ENCODE measurements at regions not wholly inside any gene's neighbourhood (a gene's known extent, or its start where the extent isn't known, plus 50 kb on each side); places are given as distances from the start of the nearest gene placed in this dataset.

- Histone ChIP-seq H3K4me3 (ENCODE audit: low read depth, low read length, poor library complexity, severe bottlenecking) (no peak overlapping the region), H3K9me3 (ENCODE audit: low read length) (no peaks in the 10 kb centered on the region), H4K20me1 (ENCODE audit: insufficient read depth, low read length) (no peaks in the 10 kb centered on the region), H3K36me3 (ENCODE audit: insufficient read depth, low read length) (no peaks in the 10 kb centered on the region), H3K27ac (ENCODE audit: low read depth, low read length, poor library complexity, severe bottlenecking) (no peak overlapping the region), H2AFZ (ENCODE audit: low read length) (no peak overlapping the region), H3K79me2 (ENCODE audit: insufficient read depth, low read depth, low read length) (no peaks in the 10 kb centered on the region), H3K4me2 (ENCODE audit: low read length) (no peak overlapping the region), H3K9me2 (ENCODE audit: insufficient read depth, low read length) (no peaks in the 10 kb centered on the region), H3K4me1 (ENCODE audit: insufficient read depth, low read length, poor library complexity, severe bottlenecking) (no peaks in the 10 kb centered on the region)
- no peak for DNase-seq (ENCODE audit: low spot score)
- TF ChIP-seq EZH2phosphoT487 (IDR thresholded peaks at IDR 0.05; ENCODE audit: borderline replicate concordance, low read depth, low read length): no peak
- TF ChIP-seq CTCF (conservative IDR thresholded peaks at IDR 0.05; ENCODE audit: low read length): no peak
- ChIA-PET POLR2A (no interaction called here), CTCF (ENCODE audit: unreplicated experiment) (interaction anchor here (1.9 kb wide), 1 partner anchor 116 kb away, joined by 7 read pairs; no protein-coding TSS in a partner anchor)
- no TSS peak for BruUV-seq (replicated peaks)
- intact Hi-C loops (cut with micrococcal nuclease; ENCODE audit: unreplicated experiment): loop anchor here (5.0 kb wide), 1 partner anchor 372 kb away; no protein-coding TSS in a partner anchor
Observed at GRCh38 chr1:214215583-214215982, 65.4 kb upstream of the SMYD2 start.

DNA sequence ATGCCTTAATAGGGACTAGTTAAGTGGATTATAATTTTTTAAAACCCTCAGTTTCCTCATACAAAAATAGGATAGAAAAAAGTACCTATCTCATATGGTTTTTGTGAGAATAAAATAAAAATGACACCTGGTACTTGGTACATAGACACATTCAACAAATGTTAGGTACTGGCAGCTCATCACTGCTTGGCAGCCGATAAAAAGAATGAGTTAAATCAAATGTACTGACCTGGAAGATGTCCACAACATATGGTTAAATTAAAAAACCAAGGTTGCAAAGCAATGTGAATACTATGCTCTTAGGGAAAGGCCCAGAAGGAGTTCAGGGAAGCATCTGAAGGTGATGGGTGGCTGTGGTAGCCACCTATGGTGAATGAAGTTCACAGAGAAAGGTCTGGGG lies 64.9 kb upstream of the SMYD2 start:
- no peak overlapping the region for H3K4me2 ChIP-seq (ENCODE audit: low read length)
- no peaks in the 10 kb centered on the region for H3K36me3 ChIP-seq (ENCODE audit: insufficient read depth, low read length)
- intact Hi-C loops (cut with micrococcal nuclease; ENCODE audit: unreplicated experiment): loop anchor here (5.0 kb wide), 1 partner anchor 371 kb away; no protein-coding TSS in a partner anchor
- H3K4me1 ChIP-seq (ENCODE audit: insufficient read depth, low read length, poor library complexity, severe bottlenecking): no peaks in the 10 kb centered on the region
- ChIA-PET POLR2A (no interaction called here), CTCF (ENCODE audit: unreplicated experiment) (no interaction called here)
- H3K79me2 ChIP-seq (ENCODE audit: insufficient read depth, low read depth, low read length): no peaks in the 10 kb centered on the region
- TF ChIP-seq EZH2phosphoT487 (IDR thresholded peaks at IDR 0.05; ENCODE audit: borderline replicate concordance, low read depth, low read length): no peak
- no peak for TF ChIP-seq CTCF (conservative IDR thresholded peaks at IDR 0.05; ENCODE audit: low read length)
- H3K4me3 ChIP-seq (ENCODE audit: low read depth, low read length, poor library complexity, severe bottlenecking): no peak overlapping the region
- H2AFZ ChIP-seq (ENCODE audit: low read length): no peak overlapping the region
- no peaks in the 10 kb centered on the region for H4K20me1 ChIP-seq (ENCODE audit: insufficient read depth, low read length)
- no peak for DNase-seq (ENCODE audit: low spot score)
- no peak overlapping the region for H3K27ac ChIP-seq (ENCODE audit: low read depth, low read length, poor library complexity, severe bottlenecking)
- no peaks in the 10 kb centered on the region for H3K9me2 ChIP-seq (ENCODE audit: insufficient read depth, low read length)
- no peaks in the 10 kb centered on the region for H3K9me3 ChIP-seq (ENCODE audit: low read length)
- BruUV-seq (replicated peaks): no TSS peak

- no peaks in the 10 kb centered on the region for H3K79me2 ChIP-seq (ENCODE audit: insufficient read depth, low read depth, low read length)
- no peak overlapping the region for H3K4me3 ChIP-seq (ENCODE audit: low read depth, low read length, poor library complexity, severe bottlenecking)
- CTCF ChIA-PET (ENCODE audit: unreplicated experiment): no interaction called here
- TF ChIP-seq CTCF (conservative IDR thresholded peaks at IDR 0.05; ENCODE audit: low read length) (no peak), EZH2phosphoT487 (IDR thresholded peaks at IDR 0.05; ENCODE audit: borderline replicate concordance, low read depth, low read length) (no peak)
- no peaks in the 10 kb centered on the region for H3K4me1 ChIP-seq (ENCODE audit: insufficient read depth, low read length, poor library complexity, severe bottlenecking)
- H3K9me3 ChIP-seq (ENCODE audit: low read length): no peaks in the 10 kb centered on the region
- no TSS peak for BruUV-seq (replicated peaks)
- no peak overlapping the region for H3K27ac ChIP-seq (ENCODE audit: low read depth, low read length, poor library complexity, severe bottlenecking)
- intact Hi-C loops (cut with micrococcal nuclease; ENCODE audit: unreplicated experiment): loop anchor here (5.0 kb wide), 1 partner anchor 371 kb away; no protein-coding TSS in a partner anchor
- no peaks in the 10 kb centered on the region for H3K9me2 ChIP-seq (ENCODE audit: insufficient read depth, low read length)
- no peaks in the 10 kb centered on the region for H3K36me3 ChIP-seq (ENCODE audit: insufficient read depth, low read length)
- no peaks in the 10 kb centered on the region for H4K20me1 ChIP-seq (ENCODE audit: insufficient read depth, low read length)
- no peak overlapping the region for H3K4me2 ChIP-seq (ENCODE audit: low read length)
- POLR2A ChIA-PET: no interaction called here
- DNase-seq (ENCODE audit: low spot score): no peak
- H2AFZ ChIP-seq (ENCODE audit: low read length): no peak overlapping the region
Observed at GRCh38 chr1:214216779-214217178, 64.2 kb upstream of the SMYD2 start.

All from OCI-LY7 (cell line).